H1 (cell line): ENCODE measurements at regions not wholly inside any gene's neighbourhood (a gene's known extent, or its start where the extent isn't known, plus 50 kb on each side); places are given as distances from the start of the nearest gene placed in this dataset.

Source experiments
- CTCF ChIA-PET: fragments of 300-600 bp; sonication (Branson Sonifier 250); formaldehyde crosslinking; loops from one replicate; lab custom pipeline; 2021; ENCODE audit not compliant: partially characterized antibody; lab: Charles Lee
- POLR2A ChIA-PET: fragments of 300-600 bp; sonication (Branson Sonifier 250); formaldehyde crosslinking; loops from one replicate; lab custom pipeline; 2021; ENCODE audit warnings: inconsistent platforms; ENCODE audit not compliant: partially characterized antibody; lab: Charles Lee
- DNase-seq, 2 experiments: peaks; one replicate each; pipeline versions ENCODE4 v3.0.0 to v3.0.0-alpha.2; 2010 to 2022; ENCODE audit warnings: low spot score in 2 of 2, low read depth in 1 of 2, mixed read lengths in 1 of 2
- FAIRE-seq: peaks from 2 replicates; lab custom pipeline; 2011; peaks lifted over from hg19 to GRCh38; lab: Jason Lieb, UNC
- H2AFZ ChIP-seq: 2 replicates; pipeline ENCODE4 v1.8.1; 2012; ENCODE audit warnings: low read length, inconsistent platforms
- H2AK5ac ChIP-seq: 2 replicates; pipeline ENCODE4 v1.6.1; 2013; ENCODE audit warnings: low read depth, low read length
- H2BK120ac ChIP-seq: replicated peaks from 2 replicates; pipeline ENCODE3; 2013; ENCODE audit warnings: low read depth, low read length, inconsistent platforms
- H2BK12ac ChIP-seq: 2 replicates; pipeline ENCODE4 v1.6.1; 2013; ENCODE audit warnings: low read depth, low read length
- H2BK15ac ChIP-seq: 2 replicates; pipeline ENCODE4 v1.6.1; 2013; ENCODE audit warnings: low read length
- H2BK20ac ChIP-seq: 2 replicates; pipeline ENCODE4 v1.6.1; 2013; ENCODE audit warnings: low read length
- H2BK5ac ChIP-seq: 2 replicates; pipeline ENCODE4 v1.6.1; 2013; ENCODE audit warnings: low read depth, low read length
- H3K14ac ChIP-seq: 2 replicates; pipeline ENCODE4 v1.6.1; 2013; ENCODE audit warnings: inconsistent platforms; ENCODE audit not compliant: insufficient read length
- H3K18ac ChIP-seq: 2 replicates; pipeline ENCODE4 v1.6.1; 2013; ENCODE audit warnings: low read length; ENCODE audit errors: extremely low read depth
- H3K23ac ChIP-seq: 2 replicates; pipeline ENCODE4 v1.6.1; 2013; ENCODE audit warnings: inconsistent platforms; ENCODE audit not compliant: insufficient read length
- H3K23me2 ChIP-seq: 2 replicates; pipeline ENCODE4 v1.6.1; 2013; ENCODE audit warnings: low read depth, low read length
- H3K27ac ChIP-seq: 2 replicates; pipeline ENCODE4 v1.6.1; 2011; ENCODE audit warnings: low read depth, low read length, inconsistent platforms
- H3K27me3 ChIP-seq, 4 experiments: replicated peaks in 1 of 4; 1 replicate in 1 of 4; 2 replicates in 3 of 4; pipeline versions ENCODE4 v1.6.1 to v1.8.1; 2011 to 2013; ENCODE audit warnings: low read length in 3 of 4, mild to moderate bottlenecking in 3 of 4, inconsistent platforms in 2 of 4, mixed read lengths in 2 of 4, moderate library complexity in 1 of 4; ENCODE audit not compliant: control insufficient read depth in 3 of 4, insufficient read depth in 3 of 4; ENCODE audit errors: extremely low read depth in 1 of 4
- H3K36me3 ChIP-seq, 4 experiments: 2 replicates each; pipeline versions ENCODE4 v1.6.1 to v1.8.1; 2011 to 2013; ENCODE audit warnings: mild to moderate bottlenecking in 4 of 4, low read length in 3 of 4, moderate library complexity in 2 of 4, control low read depth in 1 of 4, inconsistent platforms in 1 of 4; ENCODE audit not compliant: insufficient read depth in 4 of 4, control insufficient read depth in 2 of 4
- H3K4ac ChIP-seq: replicated peaks from 2 replicates; pipeline ENCODE3; 2013; ENCODE audit warnings: low read length, low read depth, mixed read lengths, inconsistent platforms; ENCODE audit not compliant: insufficient read length
- H3K4me1 ChIP-seq, 4 experiments: replicated peaks in 1 of 4; 1 replicate in 1 of 4; 2 replicates in 3 of 4; pipeline versions ENCODE4 v1.6.1 to v1.8.1; 2011 to 2013; ENCODE audit warnings: low read length in 3 of 4, inconsistent platforms in 2 of 4, mixed read lengths in 1 of 4; ENCODE audit not compliant: insufficient read depth in 4 of 4, control insufficient read depth in 3 of 4
- H3K4me2 ChIP-seq, 2 experiments: 2 replicates each; pipeline versions ENCODE4 v1.6.1 to v1.8.1; 2011 to 2013; ENCODE audit warnings: low read depth in 2 of 2, low read length in 2 of 2, control low read depth in 1 of 2, inconsistent platforms in 1 of 2, mild to moderate bottlenecking in 1 of 2; ENCODE audit not compliant: insufficient read depth in 1 of 2
- H3K4me3 ChIP-seq, 4 experiments: fragments of 200-600, 300-600 bp in 1 of 4; sonication (generic), shearing (Covaris generic), sonication (Bioruptor Twin) in 1 of 4; 2 replicates each; pipeline versions ENCODE4 v1.5.1 to v1.8.1; 2011 to 2016; ENCODE audit warnings: low read length in 4 of 4, low read depth in 3 of 4, control low read depth in 2 of 4, inconsistent platforms in 2 of 4, mild to moderate bottlenecking in 2 of 4, mixed read lengths in 1 of 4, moderate library complexity in 1 of 4; ENCODE audit not compliant: insufficient read depth in 2 of 4; ENCODE audit errors: extremely low read depth in 1 of 4
- H3K56ac ChIP-seq: replicated peaks from 2 replicates; pipeline ENCODE3; 2013; ENCODE audit warnings: low read depth, mild to moderate bottlenecking, mixed read lengths, low read length, inconsistent platforms; ENCODE audit not compliant: insufficient read length
- H3K79me1 ChIP-seq: 2 replicates; pipeline ENCODE4 v1.6.1; 2013; ENCODE audit warnings: low read depth, low read length, control low read depth
- H3K79me2 ChIP-seq, 2 experiments: 2 replicates each; pipeline versions ENCODE4 v1.6.1 to v1.8.1; 2012 to 2013; ENCODE audit warnings: low read length in 2 of 2, mild to moderate bottlenecking in 2 of 2, inconsistent platforms in 1 of 2; ENCODE audit not compliant: insufficient read depth in 2 of 2, control insufficient read depth in 1 of 2
- H3K9ac ChIP-seq, 4 experiments: replicated peaks in 1 of 4; 1 replicate in 1 of 4; 2 replicates in 3 of 4; pipeline versions ENCODE4 v1.6.1 to v1.8.1; 2011 to 2013; ENCODE audit warnings: low read depth in 3 of 4, low read length in 3 of 4, control low read depth in 2 of 4, mild to moderate bottlenecking in 2 of 4, moderate library complexity in 2 of 4, inconsistent platforms in 1 of 4; ENCODE audit errors: extremely low read depth in 1 of 4
- H3K9me3 ChIP-seq, 2 experiments: 2 replicates each; pipeline versions ENCODE4 v1.6.1 to v1.8.1; 2012 to 2013; ENCODE audit warnings: mild to moderate bottlenecking in 2 of 2, moderate library complexity in 2 of 2, control low read depth in 1 of 2, inconsistent platforms in 1 of 2, low read depth in 1 of 2, low read length in 1 of 2, mixed read lengths in 1 of 2; ENCODE audit not compliant: insufficient read depth in 2 of 2
- H4K20me1 ChIP-seq, 2 experiments: replicated peaks in 1 of 2; 2 replicates each; pipeline versions ENCODE3 to v1.8.1; 2011 to 2013; ENCODE audit warnings: inconsistent platforms in 2 of 2, low read length in 2 of 2, mild to moderate bottlenecking in 1 of 2; ENCODE audit not compliant: insufficient read depth in 2 of 2, control insufficient read depth in 1 of 2
- H4K5ac ChIP-seq: 2 replicates; pipeline ENCODE4 v1.6.1; 2013; ENCODE audit warnings: low read length, low read depth, mixed read lengths, inconsistent platforms; ENCODE audit not compliant: insufficient read length
- H4K8ac ChIP-seq: 2 replicates; pipeline ENCODE4 v1.8.0; 2013; ENCODE audit warnings: mild to moderate bottlenecking, moderate library complexity, low read length, inconsistent platforms; ENCODE audit not compliant: insufficient read depth; ENCODE audit errors: extremely low read depth
- H4K91ac ChIP-seq: replicated peaks from 2 replicates; pipeline ENCODE3; 2013; ENCODE audit warnings: low read length, mixed read lengths, inconsistent platforms; ENCODE audit not compliant: insufficient read length
- BACH1 ChIP-seq: IDR thresholded peaks from 2 replicates; pipeline ENCODE4 v1.6.1; 2012; ENCODE audit warnings: low read length, improper control_type of control experiment
- CHD1 ChIP-seq: IDR thresholded peaks from 2 replicates; pipeline ENCODE4 v1.6.1; 2012; ENCODE audit warnings: low read depth, low read length, improper control_type of control experiment
- EP300 ChIP-seq, 2 experiments: IDR thresholded peaks; 1 replicate in 1 of 2; 2 replicates in 1 of 2; pipeline ENCODE4 v1.6.1; 2011 to 2012; ENCODE audit warnings: low read depth in 2 of 2, low read length in 2 of 2, mild to moderate bottlenecking in 2 of 2, borderline replicate concordance in 1 of 2, inconsistent platforms in 1 of 2, moderate library complexity in 1 of 2
- GTF2F1 ChIP-seq: IDR thresholded peaks from 2 replicates; pipeline ENCODE4 v1.6.1; 2012; ENCODE audit warnings: low read depth, low read length, improper control_type of control experiment, borderline replicate concordance
- KDM5A ChIP-seq: fragments of 200-600 bp; IDR thresholded peaks from 2 replicates; pipeline ENCODE4 v1.7.1; 2012; ENCODE audit warnings: mild to moderate bottlenecking, low read length, inconsistent platforms, mixed read lengths
- MAFK ChIP-seq: IDR thresholded peaks from 2 replicates; pipeline ENCODE4 v1.6.1; 2012; ENCODE audit warnings: low read depth, mild to moderate bottlenecking, improper control_type of control experiment, low read length
- POLR2AphosphoS5 ChIP-seq: IDR thresholded peaks from 2 replicates; pipeline ENCODE4 v1.6.1; 2011; ENCODE audit warnings: low read depth, low read length
- POU5F1 ChIP-seq: IDR thresholded peaks from 2 replicates; pipeline ENCODE4 v1.6.1; 2011; ENCODE audit warnings: low read depth, mild to moderate bottlenecking, low read length, moderate library complexity
- SIRT6 ChIP-seq: IDR thresholded peaks from one replicate; pipeline ENCODE4 v1.7.1; 2012; ENCODE audit warnings: low read length, inconsistent platforms
- TCF12 ChIP-seq: IDR thresholded peaks from 2 replicates; pipeline ENCODE4 v1.6.1; 2011; ENCODE audit warnings: low read depth, mild to moderate bottlenecking, low read length
- TEAD4 ChIP-seq: IDR thresholded peaks from 2 replicates; pipeline ENCODE4 v1.6.1; 2012; ENCODE audit warnings: low read depth, low read length, inconsistent platforms, mixed read lengths
- YY1 ChIP-seq: IDR thresholded peaks from 2 replicates; pipeline ENCODE4 v1.6.1; 2011; ENCODE audit warnings: low read depth, mild to moderate bottlenecking, low read length
- WGBS, 2 experiments: shearing (Covaris generic) in 1 of 2; methylation state at CpG; one replicate each; pipeline versions ENCODE4 v1.1.6 to v1.1.7; 2013 to 2015; ENCODE audit warnings: low lambda C conversion rate in 2 of 2, mixed read lengths in 2 of 2, inconsistent platforms in 1 of 2, low coverage in 1 of 2, missing lambda C conversion rate in 1 of 2; ENCODE audit not compliant: insufficient replicate concordance in 2 of 2, insufficient coverage in 1 of 2, insufficient read length in 1 of 2; ENCODE audit errors: extremely low coverage in 1 of 2, missing lambda C conversion rate in 1 of 2; 5-methylcytosine and 5-hydroxymethylcytosine counted together
- TF ChIP-seq, protein P1 (sequence below): IDR thresholded peaks from 2 replicates; pipeline ENCODE4 v1.6.1; 2012; ENCODE audit warnings: low read length, inconsistent platforms

DNA sequence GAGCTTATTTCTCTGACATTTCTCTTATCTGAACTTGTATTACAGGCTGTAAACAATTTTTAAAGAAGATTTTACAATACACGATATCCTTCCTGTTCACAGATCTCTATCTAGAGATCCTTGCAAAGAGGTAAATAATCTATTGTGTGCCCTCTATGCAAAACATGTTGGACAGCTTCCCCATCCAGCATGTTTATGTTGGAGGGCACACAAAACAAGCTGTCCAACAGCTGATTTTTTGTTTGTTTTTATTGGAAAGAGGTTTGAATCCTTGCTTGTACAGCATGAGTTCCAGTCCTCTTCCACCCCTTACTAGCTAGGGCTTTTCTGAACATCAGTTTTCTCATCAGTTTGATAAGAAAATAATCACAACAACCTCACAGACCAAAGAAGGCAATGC, 62.3 kb upstream of the SYNDIG1 start:
- no peak overlapping the region for H3K9ac ChIP-seq
- no peak overlapping the region for H4K8ac ChIP-seq
- ChIA-PET POLR2A (no interaction called here), CTCF (no interaction called here)
- H3K27ac ChIP-seq = no peak overlapping the region
- no peak overlapping the region for H3K14ac ChIP-seq
- no peak overlapping the region for H4K91ac ChIP-seq
- DNase-seq (no peak), FAIRE-seq (no peak)
- H2BK5ac ChIP-seq = no peak overlapping the region
- H3K4me1 ChIP-seq = no peaks in the 10 kb centered on the region
- H3K23me2 ChIP-seq = no peaks in the 10 kb centered on the region
- H3K4me2 ChIP-seq = no peak overlapping the region
- no peak overlapping the region for H3K18ac ChIP-seq
- no peak overlapping the region for H2BK12ac ChIP-seq
- no peak overlapping the region for H2BK120ac ChIP-seq
- no peak overlapping the region for H3K4ac ChIP-seq
- H2AK5ac ChIP-seq = no peak overlapping the region
- peak overlapping the region; percentile 80; the same call in 1 of the 2 replicates for H2BK20ac ChIP-seq
- no peak for TF ChIP-seq KDM5A
- TF ChIP-seq POLR2AphosphoS5 = no peak
- TF ChIP-seq POU5F1 = no peak
- no peak for TF ChIP-seq SIRT6
- no peak for TF ChIP-seq MAFK
- no peak for TF ChIP-seq BACH1
- TF ChIP-seq, protein P1, sequence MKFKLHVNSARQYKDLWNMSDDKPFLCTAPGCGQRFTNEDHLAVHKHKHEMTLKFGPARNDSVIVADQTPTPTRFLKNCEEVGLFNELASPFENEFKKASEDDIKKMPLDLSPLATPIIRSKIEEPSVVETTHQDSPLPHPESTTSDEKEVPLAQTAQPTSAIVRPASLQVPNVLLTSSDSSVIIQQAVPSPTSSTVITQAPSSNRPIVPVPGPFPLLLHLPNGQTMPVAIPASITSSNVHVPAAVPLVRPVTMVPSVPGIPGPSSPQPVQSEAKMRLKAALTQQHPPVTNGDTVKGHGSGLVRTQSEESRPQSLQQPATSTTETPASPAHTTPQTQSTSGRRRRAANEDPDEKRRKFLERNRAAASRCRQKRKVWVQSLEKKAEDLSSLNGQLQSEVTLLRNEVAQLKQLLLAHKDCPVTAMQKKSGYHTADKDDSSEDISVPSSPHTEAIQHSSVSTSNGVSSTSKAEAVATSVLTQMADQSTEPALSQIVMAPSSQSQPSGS = no peak
- TF ChIP-seq YY1 = no peak
- TF ChIP-seq CHD1 = no peak
- TF ChIP-seq TCF12 = no peak
- no peak for TF ChIP-seq TEAD4
- no peak for TF ChIP-seq EP300 (IDR thresholded peaks at IDR 0.05; ENCODE audit: borderline replicate concordance in 1 of 2, low read depth in 2 of 2, low read length in 2 of 2)
- no peak for TF ChIP-seq GTF2F1
- no peaks in the 10 kb centered on the region; a peak in 1 of 4 replicates for H3K9me3 ChIP-seq
- H3K36me3 ChIP-seq = no peaks in the 10 kb centered on the region
- no peaks in the 10 kb centered on the region for H4K20me1 ChIP-seq
- H4K5ac ChIP-seq = no peak overlapping the region
- no peak overlapping the region for H2BK15ac ChIP-seq
- H3K27me3 ChIP-seq = no peaks in the 10 kb centered on the region
- no peaks in the 10 kb centered on the region for H3K79me1 ChIP-seq
- H2AFZ ChIP-seq = no peak overlapping the region
- H3K4me3 ChIP-seq = no peak overlapping the region
- 88% methylated on average over 1 of the region's 1 CpG; no CpG with 5 or more reads in 1 of the 2 experiments for WGBS, 2 experiments
- H3K79me2 ChIP-seq = no peaks in the 10 kb centered on the region
- no peak overlapping the region for H3K56ac ChIP-seq
- no peak overlapping the region for H3K23ac ChIP-seq
